Posterior cingulate gyrus (tissue), 11 donors: ENCODE measurements at regions not wholly inside any gene's neighbourhood (a gene's known extent, or its start where the extent isn't known, plus 50 kb on each side); places are given as distances from the start of the nearest gene placed in this dataset.

ENCODE experiments used
- DNase-seq, 10 donors: peaks; one replicate each; pipeline versions ENCODE4 v3.0.0 to v3.0.0-alpha.2; 2020 to 2021; ENCODE audit warnings: mixed read lengths in 3 of 10
- intact Hi-C: fragments of 100-400 bp; cut with DNase I; formaldehyde crosslinking; loops from one replicate; pipeline ENCODE4 v1.15.1; 2023

DNA sequence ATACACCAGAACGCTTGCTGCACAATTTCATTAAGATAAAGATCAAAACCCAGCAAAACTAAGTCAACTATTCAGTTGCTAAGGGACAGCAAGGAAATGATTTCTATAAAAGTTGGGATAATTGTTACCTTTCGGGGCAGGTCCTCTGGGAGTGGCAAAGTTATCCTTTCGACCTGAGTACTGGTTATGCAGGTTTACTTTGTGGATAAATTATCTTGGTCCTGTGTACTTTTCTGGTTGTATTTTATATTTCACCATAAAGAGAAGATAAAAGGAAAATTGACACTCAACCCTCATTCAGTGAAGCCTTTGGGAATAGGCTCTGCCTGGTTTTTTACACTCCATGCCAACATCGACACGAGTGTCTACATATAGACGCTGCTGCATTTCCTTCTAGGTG is 146.5 kb downstream of the SYK start:
- no peak for DNase-seq
- intact Hi-C loops = no loop called here

DNA sequence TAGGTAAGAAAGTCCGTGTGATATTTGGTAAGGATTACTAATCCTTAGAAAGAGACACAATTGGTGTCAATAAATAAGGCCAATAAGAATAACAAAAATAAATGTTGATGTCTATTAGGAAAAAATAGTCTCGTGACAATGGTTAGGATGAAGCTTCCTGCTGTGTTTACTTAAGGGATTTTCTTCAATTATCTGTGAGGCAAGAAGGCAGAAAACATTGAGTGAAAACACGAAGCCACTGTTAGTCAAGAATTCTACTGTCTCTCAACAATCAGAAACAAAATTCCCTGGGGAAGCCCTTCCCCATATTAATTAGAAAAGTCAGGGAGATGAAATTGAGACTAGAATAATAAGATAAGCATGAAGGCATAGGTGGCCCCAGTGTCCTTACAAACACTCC is 149.0 kb downstream of the SYK start:
- no peak for DNase-seq
- intact Hi-C loops = no loop called here

DNA sequence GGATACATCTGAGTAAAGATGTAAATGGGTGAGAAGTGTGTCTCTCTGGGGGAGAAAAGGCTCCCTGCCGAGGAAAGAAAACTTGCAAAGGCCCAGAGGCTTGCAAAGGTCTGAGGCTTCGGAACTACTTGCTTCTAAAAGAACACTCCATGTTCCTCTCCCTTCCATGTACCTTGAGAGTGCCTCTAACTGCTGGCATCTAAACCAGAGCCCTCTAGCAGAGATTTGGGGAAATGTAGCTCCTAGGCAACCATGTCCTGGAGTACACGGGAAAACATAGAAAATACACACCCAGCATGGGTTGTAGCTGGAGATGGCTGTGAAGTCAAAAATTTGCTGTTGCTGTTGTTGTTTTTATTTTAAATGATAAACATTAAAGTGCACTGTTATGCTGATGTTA is 151.6 kb downstream of the SYK start:
- intact Hi-C loops = no loop called here
- DNase-seq = no peak

DNA sequence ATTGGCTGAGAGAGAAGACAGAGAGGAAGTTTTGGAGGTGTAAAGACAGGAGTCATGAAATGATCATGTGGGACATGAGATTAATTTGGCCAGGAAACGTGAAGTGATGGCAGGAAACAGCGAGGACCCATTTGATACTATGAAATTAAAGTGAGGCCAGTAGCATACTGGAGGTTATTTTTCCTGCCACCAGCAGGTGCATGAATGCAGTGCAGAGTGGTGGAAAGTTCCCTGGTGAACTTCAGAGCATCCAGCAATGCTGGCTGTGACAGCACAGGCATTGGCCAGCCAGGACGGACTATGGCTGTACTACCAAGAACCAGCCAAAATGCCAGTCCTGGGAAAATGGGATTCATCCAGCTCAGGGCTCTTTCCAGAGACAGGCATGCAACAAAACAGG is 152.2 kb downstream of the SYK start:
- DNase-seq = no peak
- intact Hi-C loops = no loop called here

DNA sequence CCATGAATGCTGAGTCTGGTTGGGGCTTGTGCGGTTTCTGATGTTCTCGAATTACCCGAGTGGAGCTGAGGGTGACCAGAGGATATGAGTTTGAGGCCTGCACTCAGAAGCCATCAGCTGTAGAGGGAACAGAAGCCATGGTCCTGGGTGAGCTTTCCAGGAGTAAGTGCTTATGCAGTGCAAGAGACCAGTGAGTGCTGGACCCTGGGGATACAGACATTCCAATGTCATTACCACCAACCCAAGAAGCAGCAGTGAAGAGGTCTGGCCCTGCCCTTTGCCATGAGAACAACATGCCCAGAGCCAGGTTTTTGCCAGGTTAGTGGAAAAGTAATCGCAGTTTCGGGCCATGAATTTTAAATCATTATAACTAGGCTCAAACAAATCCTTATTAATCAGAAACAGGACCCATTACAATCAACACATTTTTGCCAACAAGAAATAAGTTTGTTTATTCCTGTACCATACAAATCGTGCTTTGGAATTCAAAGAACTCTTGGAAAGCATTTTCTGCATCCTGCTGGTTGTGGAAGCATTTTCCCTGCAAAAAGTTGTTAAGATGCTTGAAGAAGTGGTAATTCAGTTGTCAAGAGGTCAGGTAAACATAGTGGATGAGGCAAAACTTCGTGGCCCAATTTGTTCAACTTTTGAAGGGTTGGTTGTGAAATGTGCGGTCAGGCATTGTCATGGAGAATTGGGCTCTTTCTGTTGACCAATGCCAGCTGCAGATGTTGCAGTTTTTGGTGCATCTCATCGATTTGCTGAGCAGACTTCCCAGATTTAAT is 154.6 kb downstream of the SYK start:
- intact Hi-C loops = no loop called here
- DNase-seq = peak in 1 of 10 donors; percentile 35

DNA sequence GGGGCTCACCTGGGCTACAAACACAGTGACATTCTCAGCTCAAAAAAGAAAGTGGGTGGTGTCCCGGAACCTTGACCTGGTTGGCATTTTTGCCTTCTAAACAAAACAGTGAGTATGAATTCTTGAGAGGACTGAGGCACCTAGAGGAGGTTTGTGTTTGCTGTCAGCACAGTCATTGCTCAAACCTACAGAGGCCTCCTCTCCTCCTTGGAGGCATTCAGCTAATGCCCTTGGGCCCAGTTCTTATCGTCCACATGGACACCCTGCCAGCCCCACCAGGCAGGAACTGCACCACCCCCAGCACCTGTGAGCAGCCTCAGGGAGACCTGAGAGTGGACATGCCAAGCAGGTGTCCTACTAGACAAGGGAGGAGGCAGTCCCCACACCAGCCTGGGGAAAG is 156.7 kb downstream of the SYK start:
- DNase-seq = peak in 1 of 10 donors; percentile 63
- intact Hi-C loops = no loop called here

DNA sequence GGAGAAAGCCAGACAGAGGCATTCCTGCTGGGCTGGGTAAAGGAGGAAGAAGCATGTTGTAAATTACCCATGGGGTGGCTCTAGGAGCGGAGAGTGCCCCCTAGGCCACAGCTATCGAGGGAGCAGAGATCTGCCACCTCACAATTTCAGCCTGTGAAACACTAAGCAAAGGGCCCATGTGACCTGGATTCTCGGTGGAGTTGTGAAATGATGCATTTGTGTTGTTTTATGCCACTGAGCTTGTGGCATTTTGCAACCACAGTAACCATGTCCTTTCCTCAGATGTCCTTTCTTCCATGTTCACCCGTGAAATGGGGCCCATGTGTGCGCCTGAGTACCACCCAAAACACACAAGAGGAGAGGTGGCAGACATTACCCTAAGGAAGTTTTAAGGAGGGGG is 159.3 kb downstream of the SYK start:
- peak in 1 of 10 donors; percentile 39 for DNase-seq
- intact Hi-C loops = no loop called here

DNA sequence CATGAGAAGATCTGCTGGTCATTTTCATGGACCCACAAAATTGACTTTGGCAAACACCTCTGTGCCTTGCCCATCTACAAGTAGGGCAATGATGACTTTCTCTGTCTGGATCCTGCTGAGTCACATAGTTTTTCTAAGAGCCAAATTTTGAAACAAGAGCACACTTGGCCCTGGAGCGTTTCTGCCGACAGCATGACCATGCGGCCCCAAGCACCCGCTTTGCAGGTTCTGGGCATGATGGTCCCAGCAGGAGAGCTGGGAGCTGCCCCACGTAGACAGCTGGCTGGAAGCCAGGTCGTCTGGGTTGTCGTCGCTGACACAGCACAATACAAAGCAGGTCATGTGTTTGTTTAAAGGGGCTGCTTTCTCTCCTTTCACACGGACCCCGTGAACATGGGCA is 159.8 kb downstream of the SYK start:
- DNase-seq = peak in 1 of 10 donors; percentile 51
- intact Hi-C loops = no loop called here

DNA sequence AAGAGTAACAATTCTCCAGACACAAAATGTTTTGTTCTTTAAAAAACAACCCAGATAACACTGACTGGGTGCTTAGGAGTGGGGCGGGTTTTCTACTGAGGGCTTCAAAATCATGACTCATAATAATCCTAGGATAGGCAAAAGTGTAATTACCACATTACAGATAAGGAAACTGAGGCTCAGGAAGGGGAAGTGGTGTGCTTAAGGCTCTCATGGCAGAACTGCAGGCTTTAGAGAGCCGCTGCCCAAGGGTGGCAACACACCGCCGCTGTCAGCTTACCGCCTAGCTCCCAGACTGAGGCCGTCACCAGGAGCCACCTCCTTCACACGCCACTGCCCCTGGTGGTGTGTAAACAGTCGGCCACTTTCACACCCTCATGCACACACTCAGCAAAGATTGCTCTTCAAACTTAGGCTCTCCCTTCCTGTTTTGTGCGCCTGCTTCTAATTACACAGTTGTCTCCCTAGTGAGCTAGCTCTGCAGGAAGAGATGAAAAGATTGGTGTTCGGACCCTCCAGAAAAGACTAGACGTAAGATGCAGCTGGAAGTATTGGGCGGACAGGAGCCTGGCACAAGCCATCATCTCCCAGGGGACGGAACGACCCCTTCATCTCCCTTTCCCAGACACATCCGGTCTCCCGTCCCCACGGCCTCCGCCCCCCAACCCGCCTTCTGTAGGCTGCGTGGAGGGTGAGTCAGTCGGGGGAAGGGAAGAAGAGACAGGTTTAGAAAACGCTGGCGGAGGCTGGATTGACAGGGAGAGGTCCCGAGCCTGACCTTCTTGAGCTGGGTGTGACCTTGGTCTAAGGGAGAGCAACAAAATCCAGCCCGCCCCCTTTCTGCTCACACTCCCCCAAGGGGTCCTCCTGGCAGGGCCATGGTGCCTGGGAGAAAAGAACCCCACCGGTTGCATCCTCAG is 162.7 kb downstream of the SYK start:
- intact Hi-C loops = no loop called here
- DNase-seq = peak in 2 of 10 donors; percentile 26 to 82

DNA sequence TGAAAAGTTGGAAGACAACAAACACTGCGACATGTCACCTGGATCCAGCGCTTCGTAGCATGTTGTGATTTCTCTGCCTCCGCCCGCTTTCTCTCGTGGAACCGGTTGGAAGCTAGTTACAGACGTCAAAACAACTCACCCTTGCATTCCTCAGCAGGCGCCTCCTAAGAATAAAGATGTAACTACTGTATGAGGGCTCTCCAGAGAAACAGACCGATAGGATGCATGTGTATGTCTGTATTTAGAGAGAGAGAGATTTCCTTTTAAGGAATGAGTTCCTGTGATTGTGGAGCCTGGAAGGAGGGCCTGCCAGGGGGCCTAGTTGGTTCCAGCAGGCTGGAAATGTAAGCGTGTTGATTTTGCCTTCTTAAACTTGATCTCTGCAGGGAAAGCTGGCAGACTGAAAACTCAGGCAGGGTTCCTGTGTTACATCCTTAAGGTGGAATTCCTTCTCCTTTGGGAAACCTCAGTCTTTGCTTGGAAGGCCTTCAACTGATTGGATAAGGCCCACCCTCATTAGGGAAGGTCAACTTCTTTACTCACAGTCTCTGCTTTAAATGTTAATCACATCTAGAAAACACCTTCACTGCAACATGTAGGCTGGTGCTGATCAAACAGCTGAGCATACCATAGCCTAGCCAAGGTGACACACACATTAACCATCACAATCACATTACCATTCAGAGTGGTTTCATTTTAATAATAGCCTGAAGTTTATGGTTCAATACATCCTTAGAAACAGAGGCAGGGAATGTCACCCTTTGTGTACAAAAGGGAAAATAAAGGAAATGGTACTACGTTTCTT is 163.8 kb downstream of the SYK start:
- intact Hi-C loops = no loop called here
- DNase-seq = no peak

DNA sequence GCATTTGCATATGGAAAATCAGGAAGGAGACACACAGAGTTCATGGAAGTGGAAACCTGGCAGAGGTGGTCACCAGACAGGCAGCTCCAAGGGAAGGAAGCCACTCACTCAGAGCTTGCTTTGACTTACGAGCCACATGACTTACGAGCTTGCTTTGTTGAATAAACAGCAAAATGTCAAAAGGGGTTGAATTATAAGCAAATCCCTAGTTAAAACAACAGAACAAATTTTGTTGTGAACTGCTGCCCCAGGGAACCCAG is 164.3 kb downstream of the SYK start:
- DNase-seq = no peak
- intact Hi-C loops = no loop called here

DNA sequence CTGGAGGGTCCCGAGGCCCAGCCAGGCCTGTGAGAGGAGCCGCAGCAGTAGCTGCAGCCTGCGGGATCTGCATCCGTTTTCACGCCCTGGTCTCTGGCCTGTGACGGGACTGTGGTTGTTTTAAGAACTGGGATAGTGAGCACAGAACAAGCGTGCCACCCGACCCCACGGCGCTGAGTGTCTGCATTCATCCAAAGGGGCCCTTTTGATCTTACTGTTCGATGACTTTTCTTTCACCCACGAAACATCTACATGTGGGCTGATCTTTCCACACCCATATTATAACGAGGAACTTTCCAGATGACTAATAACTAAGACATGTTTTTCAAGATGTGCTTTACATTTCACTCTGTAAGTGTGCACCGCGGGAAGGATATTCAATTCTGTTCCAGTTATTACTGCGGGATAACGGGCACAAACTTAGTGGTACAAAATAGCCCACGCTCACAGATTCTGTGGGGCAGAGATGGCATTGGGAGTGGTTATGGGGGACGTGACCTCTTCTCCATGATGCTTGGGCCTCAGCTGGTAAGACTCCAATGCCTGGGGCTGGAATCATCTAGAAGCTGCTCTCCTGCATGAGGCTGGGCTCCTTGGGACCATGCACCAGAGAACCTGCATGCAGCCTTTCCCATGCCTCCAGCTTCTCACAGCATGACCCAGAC is 165.0 kb downstream of the SYK start:
- DNase-seq = no peak
- intact Hi-C loops = no loop called here

DNA sequence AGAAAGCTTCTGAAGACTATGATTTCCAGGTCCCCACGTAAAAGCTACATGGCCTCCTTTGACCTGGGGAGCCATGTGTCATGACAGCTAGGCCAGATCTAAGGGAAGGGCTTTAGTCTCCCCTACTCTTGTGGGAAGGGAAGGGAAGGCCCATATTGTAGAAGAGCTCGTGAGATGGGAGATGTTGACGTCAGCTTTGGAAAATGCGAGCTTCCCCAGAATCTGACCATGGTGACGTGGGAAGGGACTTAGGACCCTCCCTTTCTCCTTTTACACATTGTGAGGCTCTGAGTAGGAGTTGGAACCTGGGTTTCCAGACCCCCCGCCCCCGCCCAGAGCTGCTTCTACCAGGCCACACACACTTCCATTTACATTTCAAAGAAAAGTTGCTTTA is 165.5 kb downstream of the SYK start:
- intact Hi-C loops = no loop called here
- DNase-seq = no peak

DNA sequence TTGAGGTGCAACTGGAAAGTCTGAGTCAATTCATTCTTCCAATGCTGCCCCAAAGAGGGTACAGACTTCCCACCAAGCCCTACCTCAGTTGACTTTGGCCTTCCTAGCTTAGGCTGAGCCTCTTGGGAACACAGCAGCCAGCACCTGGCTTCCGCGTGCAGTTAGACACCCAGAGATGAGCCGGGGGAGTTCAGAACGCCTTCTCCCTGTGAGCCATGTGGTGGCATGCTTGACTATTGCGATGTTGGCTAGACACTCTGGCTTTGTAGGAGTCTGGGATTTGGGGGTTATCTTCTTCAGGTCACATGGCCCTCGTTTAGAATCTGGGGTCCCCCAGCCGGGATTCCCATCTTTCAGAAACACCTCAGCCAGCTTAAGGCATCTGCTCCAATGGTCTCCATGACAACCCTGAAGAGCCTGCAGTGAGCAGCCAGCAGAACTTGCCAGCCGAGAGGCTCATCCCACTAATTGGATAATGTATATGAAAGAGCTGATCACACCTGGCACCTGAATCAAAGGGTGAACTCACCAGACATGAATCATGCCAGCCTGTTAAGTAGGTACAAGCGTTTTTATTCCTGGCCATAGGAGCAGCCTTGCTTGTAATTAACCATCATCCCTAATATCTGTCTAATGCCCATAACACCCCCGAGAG is 167.5 kb downstream of the SYK start:
- DNase-seq = peak in 4 of 10 donors; percentile 27 to 84 (median 56)
- intact Hi-C loops = no loop called here

DNA sequence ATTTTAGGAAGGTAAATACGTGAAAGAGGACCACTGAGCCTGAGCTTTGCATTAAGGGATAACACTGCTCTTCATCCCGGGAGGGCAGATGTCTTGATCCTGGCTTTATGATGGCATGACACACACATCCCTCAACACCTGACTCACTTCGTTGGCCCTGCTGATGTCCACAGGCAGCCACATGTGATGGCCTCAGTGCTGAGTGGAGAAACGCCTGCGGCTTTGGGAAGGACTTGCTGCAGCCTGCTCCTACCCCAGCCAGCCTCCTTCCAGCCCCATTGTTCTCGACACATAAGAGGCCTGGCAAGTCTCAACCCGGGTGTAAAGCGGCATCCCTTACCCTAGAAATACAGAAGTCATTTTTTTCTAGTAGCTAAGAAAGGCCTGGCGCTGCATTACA is 169.0 kb downstream of the SYK start:
- DNase-seq = no peak
- intact Hi-C loops = no loop called here

DNA sequence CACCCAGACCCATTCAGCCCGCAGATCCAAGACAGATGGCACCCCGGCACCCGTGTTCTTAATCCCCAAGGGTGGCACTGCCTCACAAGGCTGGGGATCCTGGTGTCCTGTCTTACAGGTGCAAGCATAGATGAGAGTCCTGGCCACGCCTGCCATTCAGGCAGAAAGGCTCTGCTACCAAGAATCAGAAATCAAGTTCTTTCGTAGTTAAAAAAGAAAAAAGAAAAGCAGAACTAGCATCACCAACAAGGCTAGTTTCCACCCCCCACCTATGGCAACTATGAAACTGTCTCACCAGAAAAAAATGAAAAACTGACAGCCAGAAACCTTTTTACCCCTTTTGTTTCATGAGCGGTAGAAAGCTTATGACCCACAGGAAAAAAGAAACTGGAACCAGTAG is 170.4 kb downstream of the SYK start:
- intact Hi-C loops = no loop called here
- DNase-seq = no peak

DNA sequence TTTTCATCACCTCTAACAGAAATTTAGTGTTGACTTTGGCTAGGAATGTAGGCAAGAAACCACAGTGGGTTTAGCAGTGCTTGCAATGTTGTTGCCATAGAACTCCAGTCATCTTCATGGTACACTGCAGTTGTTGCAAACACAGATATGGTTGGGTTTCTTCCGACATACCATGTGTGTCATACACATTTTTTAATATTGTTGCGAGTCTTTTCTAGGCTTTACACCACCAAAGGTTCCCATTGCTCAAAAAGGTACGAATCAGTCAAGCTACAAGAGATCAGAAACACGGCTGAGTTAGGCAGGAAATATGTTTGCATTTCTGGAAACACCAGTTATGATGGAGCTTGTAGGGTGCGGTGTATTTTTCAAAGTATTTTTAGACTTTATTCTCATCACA is 172.4 kb downstream of the SYK start:
- DNase-seq = no peak
- intact Hi-C loops = no loop called here

DNA sequence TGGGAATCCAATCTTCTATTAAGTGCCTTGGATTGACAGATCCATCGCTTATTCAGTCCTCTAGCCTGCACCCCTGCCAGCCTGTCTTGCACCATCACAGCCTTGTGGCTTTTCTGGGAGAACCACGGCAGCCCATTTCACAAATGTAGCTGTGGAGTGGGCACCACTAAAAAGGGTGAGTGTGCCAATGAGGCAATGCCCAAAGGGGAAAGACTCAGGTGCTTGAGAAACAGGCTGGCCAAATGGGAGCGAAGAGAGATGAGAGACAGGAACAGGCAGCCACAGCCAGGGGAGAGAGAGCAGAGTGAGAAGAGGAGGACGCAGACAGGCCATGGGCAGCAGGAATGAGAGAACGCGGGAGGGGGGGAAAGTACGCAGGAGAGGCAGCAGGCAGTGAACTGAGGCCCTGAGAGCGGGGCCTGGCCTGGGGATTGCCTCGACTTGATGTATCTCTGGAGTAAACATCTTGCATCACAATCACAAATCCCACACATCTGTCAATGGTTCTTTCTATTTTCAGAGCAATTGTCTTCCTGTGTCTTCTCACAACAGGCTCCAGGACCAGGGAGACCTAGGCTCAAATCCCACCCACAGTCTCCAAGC is 173.1 kb downstream of the SYK start:
- intact Hi-C loops = no loop called here
- DNase-seq = peak in 2 of 10 donors; percentile 82 to 86

DNA sequence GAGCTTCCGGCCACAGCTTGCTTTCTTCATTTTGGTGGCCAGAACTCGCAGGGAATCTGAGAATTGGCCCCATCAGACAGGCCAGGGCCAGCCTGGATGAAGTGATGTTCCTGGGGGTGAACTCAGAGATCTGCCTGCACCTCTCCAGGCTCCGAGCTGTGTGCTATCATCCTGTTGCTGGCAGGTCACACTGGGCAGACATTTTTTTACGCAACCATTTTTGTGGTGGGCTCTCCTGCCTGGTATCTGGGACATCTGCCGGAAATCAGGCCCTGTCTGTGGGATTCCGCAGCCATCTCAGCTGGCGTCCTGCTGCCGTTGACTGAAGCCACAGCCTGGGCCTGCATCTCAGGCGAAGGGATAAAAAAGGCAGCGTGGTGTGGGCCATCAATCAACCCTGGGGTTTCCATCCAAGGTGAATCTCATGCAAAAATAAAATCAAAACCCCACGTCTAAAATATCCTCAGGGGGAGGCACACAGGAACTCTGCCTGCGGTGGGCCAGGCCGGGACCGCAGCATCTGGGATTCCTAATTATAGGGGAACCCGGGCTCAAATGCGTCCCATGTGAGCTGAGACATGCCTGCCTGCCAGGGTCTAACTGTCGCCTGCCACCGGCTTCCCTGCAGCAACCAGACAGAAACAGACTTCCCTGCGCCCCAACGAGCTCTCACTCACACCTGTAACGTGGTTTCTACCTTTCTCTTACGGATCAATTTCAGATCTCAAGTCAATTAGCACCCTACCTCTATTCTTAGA is 174.3 kb downstream of the SYK start:
- intact Hi-C loops = no loop called here
- no peak for DNase-seq
